ENCODE measurements at regions not wholly inside any gene's neighbourhood (a gene's known extent, or its start where the extent isn't known, plus 50 kb on each side); places are given as distances from the start of the nearest gene placed in this dataset.
A peak's percentile ranks its signal among the peaks of the same experiment; 100 is the strongest.
"Not testable (repeated sequence)": the region's sequence is repeated elsewhere in the genome, so short reads cannot be mapped to it uniquely, and the experiment has no call there.

DNA sequence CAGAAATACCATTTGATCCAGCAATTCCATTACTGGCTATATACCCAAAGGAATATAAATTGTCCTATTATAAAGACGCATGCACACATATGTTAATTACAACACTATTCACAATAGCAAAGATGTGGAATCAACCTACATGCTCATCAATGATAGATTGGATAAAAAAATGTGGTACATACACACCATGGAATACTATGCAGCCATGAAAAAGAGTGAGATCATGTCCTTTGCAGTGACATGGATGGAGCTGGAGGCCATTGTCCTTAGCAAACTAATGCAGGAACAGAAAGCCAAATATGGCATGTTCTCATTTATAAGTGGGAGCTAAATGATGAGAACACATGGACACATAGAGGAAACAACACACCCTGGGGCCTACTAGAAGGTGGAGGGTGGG, 78.3 kb upstream of the EED start:
- not testable (repeated sequence) for DNase-seq

GRCh38 chr11:86164106-86164505, 80.4 kb upstream of the EED start:
- no peak for DNase-seq

DNA sequence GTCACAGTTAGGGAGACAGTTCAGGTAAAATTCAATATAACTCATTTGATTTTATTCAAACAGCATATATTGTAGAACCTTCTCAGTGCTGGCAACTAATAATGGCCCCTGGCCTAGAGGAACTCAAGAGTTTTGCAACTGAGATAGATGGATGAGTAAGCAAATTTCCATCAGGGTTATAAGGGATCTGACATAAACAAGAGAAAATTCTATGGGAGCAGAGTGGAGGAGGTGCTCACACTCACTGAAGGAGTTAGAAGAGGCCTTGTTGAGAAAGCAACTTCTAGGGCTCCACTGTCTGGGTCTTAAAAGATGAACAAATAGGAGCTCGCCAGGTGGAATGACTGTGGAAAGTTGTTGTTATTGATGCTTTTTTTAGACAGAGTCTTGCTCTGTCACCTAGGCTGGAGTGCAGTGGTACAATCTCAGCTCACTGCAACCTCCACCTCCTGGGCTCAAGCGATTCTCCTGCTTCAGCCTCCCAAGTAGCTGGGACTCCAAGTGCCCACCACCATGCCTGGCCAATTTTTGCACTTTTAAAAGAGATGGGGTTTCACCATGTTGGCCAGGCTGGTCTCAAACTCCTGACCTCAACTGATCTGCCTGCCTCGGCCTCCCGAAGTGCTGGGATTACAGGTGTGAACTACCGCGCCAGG, 81.2 kb upstream of the EED start:
- not testable (repeated sequence) for DNase-seq

DNA sequence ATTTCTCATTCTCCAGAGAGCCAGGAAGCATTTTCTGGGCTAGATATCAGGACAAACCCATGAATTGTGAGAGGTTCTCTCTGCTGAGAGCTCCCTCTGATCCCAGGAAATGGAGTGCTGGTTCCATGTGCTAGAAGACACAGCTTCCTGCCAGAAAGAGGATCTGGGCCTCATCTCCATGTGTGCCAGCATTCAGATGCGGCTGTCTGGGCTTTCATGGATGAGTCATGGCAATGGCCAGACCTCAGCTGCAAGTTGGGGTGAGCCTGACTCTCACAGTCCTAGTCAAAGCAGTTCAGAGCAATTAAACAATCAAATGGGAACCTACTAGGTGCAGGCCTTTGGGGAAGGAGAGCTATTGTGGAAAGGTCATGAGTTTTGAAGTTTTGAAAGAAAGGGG, 82.3 kb upstream of the EED start:
- no peak for DNase-seq

- DNase-seq = no peak
These were observed 82.7 kb upstream of the EED start for GRCh38 chr11:86161837-86162236.

DNA sequence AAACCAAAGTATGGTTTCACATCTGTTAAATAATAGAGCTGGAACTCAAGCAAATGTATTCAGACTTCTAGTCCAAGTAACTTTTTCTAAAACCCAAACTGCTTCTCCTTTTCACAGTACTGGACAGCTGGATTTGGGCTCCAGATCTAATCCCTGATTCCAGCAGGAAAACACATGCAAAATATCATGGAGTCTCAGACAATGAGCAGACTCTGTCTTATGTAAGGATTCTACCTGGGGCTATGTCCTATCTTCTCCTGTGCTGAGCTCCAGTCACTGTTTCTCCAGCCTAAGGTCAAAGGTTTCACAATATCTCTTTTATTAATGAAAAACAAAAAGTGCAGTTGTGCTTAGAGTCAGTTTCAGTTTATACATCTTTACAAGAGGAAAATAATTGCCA, 83.2 kb upstream of the EED start:
- DNase-seq = no peak

DNA sequence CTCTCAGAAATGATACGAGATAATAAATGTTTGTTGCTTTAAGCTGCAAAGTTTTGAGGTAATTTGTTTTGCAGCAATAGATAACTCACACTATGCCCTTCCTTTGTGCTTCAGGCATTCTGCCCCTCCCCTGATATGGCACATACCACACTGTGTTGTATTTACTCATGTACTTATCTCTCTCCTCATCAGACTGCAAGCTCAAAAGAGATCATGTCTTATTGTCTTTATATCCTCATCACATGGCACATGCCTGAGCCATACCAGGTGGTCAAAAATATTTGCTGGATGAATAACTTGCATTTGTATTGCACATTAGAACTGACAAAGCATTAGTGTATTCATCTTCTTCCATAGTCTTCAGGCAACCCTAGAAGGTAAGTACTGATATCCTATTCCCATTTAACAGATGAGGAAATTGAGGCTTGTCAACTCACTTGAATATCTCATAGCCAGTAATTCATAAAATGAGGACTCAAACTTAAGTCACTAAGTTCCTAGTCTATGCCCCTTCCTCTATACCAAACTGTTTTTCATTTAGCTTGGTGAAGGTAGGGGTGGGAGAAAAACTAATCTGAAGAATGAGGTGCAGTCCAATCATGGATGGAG, 83.9 kb upstream of the EED start:
- DNase-seq = no peak

- DNase-seq = no peak
These were observed 85.0 kb upstream of the EED start for GRCh38 chr11:86159581-86159891.

GRCh38 chr11:86158704-86159580, 85.6 kb upstream of the EED start:
- DNase-seq = no peak

DNA sequence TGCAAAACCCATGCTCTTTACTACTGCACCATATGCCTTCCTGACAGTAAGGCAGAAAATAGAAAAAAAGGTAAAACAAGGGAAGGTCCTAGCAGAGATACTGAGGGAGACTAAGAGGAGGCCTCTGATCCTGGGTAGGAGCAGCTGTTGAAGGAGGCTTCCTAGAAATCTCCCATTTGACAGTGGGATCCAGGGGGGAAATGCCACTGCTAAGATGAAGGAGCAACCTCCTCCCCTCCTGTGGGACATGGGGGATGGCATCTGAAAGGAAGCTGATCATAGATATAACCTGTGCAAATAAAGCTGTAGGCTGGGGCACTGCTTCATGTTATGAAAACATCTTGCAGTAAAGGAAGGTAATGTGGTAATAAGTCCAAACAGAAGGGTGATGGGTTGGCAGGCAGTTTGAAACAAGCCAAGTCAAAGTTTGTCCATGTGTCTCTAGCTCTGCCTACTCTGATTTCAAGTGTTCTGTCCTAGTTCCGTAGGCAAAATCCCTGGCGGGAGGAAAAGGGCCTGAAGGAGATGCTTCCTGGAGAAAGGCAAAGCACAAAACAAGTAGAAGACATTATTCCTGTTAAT, 86.7 kb upstream of the EED start:
- DNase-seq = no peak

GRCh38 chr11:86156397-86156955, 87.6 kb upstream of the PICALM start:
- DNase-seq = no peak

- no peak for DNase-seq
These were observed 86.4 kb upstream of the PICALM start for GRCh38 chr11:86155200-86155844.

DNA sequence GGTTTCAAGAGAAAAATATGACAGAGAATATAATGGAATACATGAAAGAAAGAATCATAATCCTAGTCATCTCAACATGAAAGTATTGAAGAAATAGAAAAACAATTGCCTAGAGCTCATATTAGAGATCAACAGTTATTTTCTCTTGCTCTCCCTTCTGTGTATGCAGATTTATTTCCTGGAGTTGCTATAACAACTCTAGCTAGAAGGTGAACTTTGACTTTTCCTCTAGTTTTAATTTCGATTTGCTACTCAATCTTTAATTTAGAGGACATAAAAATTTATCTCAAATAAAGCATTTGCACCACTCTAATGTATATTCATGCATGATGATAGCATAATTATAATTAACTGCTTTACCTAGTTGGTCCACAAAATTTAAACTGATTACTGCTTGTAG, 84.6 kb upstream of the PICALM start:
- DNase-seq = no peak

GRCh38 chr11:86152901-86153300, 84.0 kb upstream of the PICALM start:
- DNase-seq = no peak

GRCh38 chr11:86152006-86152862, 83.3 kb upstream of the PICALM start:
- DNase-seq = no peak

DNA sequence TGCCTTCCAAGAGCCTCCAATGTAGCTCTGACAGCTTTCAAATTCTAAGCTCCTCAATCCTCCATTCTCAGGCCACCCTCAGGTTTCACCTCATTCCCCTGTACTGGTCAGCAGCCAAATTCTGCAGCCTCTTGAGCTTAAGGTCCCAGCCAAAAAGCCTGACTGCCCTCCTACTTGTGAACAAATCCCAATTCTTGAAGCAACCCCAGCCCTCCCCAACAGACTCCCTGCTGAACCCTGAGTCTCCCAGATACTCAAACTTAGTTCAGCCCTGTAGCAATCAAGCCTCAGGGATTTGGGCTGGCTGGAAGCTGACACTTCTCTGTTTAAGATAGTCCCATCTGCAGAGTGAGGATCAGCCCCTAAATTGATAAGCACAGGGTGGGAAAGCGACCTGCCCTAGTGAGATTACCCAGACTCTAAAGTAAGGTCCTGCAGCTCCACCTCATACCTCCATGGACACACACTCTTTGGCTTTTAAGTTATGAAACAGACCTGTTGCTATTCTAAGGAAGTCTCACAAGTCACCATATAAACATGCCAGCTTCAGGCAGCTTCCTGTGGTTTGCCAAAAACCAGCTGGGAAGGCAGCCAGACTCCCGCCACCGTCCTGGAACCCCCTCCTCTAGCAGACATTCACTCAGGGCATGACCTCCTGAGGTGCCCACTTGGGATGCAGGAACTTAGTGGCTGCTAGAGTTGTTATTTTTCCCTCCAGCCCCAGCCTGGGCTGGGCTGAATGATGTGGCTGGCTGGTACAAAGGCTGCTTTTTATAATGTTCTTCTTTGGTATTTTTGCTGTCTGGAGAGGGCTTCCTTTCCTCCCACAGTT, 82.5 kb upstream of the PICALM start:
- DNase-seq = peak; percentile 6

DNA sequence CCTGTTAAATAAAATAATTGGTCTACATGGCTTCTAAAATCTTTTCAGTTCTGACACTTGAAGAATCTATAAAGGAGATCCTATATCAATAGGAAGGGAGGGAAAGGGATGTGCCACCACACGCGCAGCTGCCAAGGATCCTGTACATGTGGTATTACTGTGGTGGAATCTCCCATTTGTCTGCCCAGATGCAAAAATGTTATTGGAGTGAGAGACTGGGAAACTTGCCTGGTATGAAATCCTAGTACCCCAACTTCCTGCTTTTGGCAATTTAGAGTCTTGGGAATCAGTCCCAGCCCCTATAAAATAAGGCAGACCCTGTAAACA, 81.9 kb upstream of the PICALM start:
- no peak for DNase-seq

DNA sequence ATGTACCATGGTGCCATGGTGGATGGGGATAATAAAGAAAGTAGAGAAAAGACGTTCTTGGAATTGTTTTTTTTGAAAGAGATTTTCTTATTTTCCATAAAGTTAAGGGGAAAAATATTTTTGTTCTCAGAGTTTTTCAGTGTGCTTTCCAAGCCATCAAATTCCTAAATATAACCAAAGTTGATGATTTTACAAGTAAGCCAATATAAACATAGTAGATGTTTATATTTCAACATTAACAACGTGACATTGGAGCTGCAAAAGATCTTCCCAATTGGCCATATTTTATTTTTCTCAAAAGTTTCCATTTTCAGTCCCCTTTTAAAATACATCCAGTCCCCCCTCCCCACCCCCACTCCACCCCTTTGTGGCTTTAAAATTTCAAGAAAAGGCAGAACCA, 80.9 kb upstream of the PICALM start:
- no peak for DNase-seq

- no peak for DNase-seq
These were observed 79.5 kb upstream of the PICALM start for GRCh38 chr11:86148345-86148747.

DNA sequence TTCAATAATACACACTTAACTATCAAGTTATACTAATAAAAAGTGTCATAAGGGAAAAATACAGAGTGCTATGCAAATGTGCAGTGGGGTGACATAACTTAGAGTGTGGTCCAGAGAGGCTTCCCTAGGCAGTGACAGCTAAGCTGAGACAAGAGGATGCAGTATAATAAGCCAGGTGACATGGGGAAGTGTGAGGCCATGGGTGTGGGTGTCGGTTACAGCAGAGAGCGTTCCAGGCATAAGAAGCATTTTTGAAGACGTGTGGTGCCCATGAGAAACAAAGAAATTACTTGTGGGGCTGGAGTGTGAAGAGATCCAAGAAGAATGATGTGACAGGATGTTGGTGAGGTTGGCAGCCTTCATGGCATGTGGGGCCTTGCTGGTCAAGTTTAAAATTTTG, 78.1 kb upstream of the PICALM start:
- DNase-seq = no peak

DNA sequence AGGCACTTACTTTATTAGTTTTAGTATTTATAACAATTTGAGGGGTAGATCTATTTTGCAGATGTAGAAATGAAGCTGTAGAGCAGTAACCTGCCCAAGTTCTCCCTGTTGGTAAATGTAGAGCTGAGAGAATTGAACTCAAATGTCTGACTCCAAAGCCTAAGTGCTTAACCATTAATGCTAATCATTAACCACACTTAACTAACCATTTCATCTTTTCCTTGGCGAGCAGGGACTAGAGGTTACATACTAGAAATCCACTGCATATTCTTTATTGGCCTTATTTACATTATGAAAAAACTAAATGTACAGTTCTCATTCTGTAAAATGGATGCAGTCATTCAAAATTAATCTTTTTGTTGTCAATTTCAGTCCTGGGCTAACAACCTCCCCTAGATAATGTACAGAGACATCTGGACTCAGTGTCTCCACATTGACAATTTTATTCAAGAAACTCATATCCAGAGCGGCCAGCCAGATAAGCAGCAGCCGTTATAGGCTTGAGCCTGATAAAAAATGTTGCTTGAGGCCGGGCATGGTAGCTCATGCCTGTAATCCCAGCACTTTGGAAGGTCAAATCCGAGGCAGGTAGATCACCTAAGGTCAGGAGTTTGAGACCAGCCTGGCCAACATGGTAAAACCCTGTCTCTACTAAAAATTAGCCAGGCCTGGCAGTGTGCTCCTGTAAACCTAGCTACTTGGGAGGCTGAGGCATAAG, 76.7 kb upstream of the PICALM start:
- DNase-seq = no peak
